DOHH2 (cell line): ENCODE measurements at regions not wholly inside any gene's neighbourhood (a gene's known extent, or its start where the extent isn't known, plus 50 kb on each side); places are given as distances from the start of the nearest gene placed in this dataset.

Source experiments
- H3F3A ChIP-seq: fragments of 200-600 bp; sonication (generic), shearing (Covaris generic); 2 replicates; pipeline ENCODE4 v1.6.0; 2016; ENCODE audit warnings: antibody characterized with exemption, mild to moderate bottlenecking; ENCODE audit not compliant: control insufficient read depth, insufficient read depth
- H3K27ac ChIP-seq: fragments of 200-600 bp; sonication (generic); 2 replicates; pipeline ENCODE4 v1.5.1; 2014; ENCODE audit warnings: low read depth, mild to moderate bottlenecking, low read length, moderate library complexity
- H3K27me3 ChIP-seq: fragments of 200-600 bp; sonication (generic); 2 replicates; pipeline ENCODE4 v1.6.1; 2014; ENCODE audit warnings: mild to moderate bottlenecking, low read length, mixed read lengths; ENCODE audit not compliant: control insufficient read depth
- H3K36me3 ChIP-seq: fragments of 200-600 bp; sonication (generic); 2 replicates; pipeline ENCODE4 v1.6.1; 2014; ENCODE audit warnings: mild to moderate bottlenecking, low read length, moderate library complexity, mixed read lengths; ENCODE audit not compliant: control insufficient read depth
- H3K4me1 ChIP-seq: fragments of 200-600 bp; sonication (generic); 2 replicates; pipeline ENCODE4 v1.6.1; 2014; ENCODE audit warnings: mild to moderate bottlenecking, low read length, mixed read lengths; ENCODE audit not compliant: control insufficient read depth
- H3K4me2 ChIP-seq: fragments of 200-600 bp; sonication (generic); 2 replicates; pipeline ENCODE4 v1.6.0; 2014; ENCODE audit warnings: mild to moderate bottlenecking, low read length, moderate library complexity
- H3K4me3 ChIP-seq: fragments of 200-600 bp; sonication (generic); 2 replicates; pipeline ENCODE4 v1.5.1; 2014; ENCODE audit warnings: mild to moderate bottlenecking, low read length, mixed read lengths
- H3K79me2 ChIP-seq: fragments of 200-600 bp; sonication (generic); 2 replicates; pipeline ENCODE4 v1.6.1; 2014; ENCODE audit warnings: mild to moderate bottlenecking, low read length, mixed read lengths; ENCODE audit not compliant: control insufficient read depth
- H3K9me2 ChIP-seq: fragments of 200-600 bp; sonication (generic); replicated peaks from 2 replicates; pipeline ENCODE4 v1.6.1; 2014; ENCODE audit warnings: mild to moderate bottlenecking, low read length, mixed read lengths; ENCODE audit not compliant: control insufficient read depth
- H3K9me3 ChIP-seq: fragments of 200-600 bp; sonication (generic); 2 replicates; pipeline ENCODE4 v1.6.1; 2014; ENCODE audit warnings: antibody characterized with exemption, low read length, mixed read lengths; ENCODE audit not compliant: control insufficient read depth, insufficient read depth
- H4K20me1 ChIP-seq: fragments of 200-600 bp; sonication (generic); 2 replicates; pipeline ENCODE4 v1.6.0; 2014; ENCODE audit warnings: low read depth, mild to moderate bottlenecking, antibody characterized with exemption, low read length, moderate library complexity; ENCODE audit not compliant: control insufficient read depth, insufficient read depth
- EZH2phosphoT487 ChIP-seq: fragments of 200-600 bp; sonication (generic); IDR thresholded peaks from 2 replicates; pipeline ENCODE4 v1.6.1; 2017; ENCODE audit warnings: borderline replicate concordance, mild to moderate bottlenecking, antibody characterized with exemption, low read length, moderate library complexity, mixed read lengths
- TF ChIP-seq, protein P1 (sequence below): fragments of 200-600 bp; sonication (generic); IDR thresholded peaks from one replicate; pipeline ENCODE4 v1.5.1; 2014; ENCODE audit warnings: antibody characterized with exemption, mild to moderate bottlenecking, low read depth, low read length; ENCODE audit not compliant: poor library complexity, severe bottlenecking

GRCh38 chr14:39912192-39913100, 480.2 kb upstream of the FBXO33 start:
- 0 out of 2 replicates have a peak, but pooled peaks cover 5% of the 10 kb centered on the region for H3K27me3 ChIP-seq
- no peaks in the 10 kb centered on the region for H3K36me3 ChIP-seq
- TF ChIP-seq, protein P1, sequence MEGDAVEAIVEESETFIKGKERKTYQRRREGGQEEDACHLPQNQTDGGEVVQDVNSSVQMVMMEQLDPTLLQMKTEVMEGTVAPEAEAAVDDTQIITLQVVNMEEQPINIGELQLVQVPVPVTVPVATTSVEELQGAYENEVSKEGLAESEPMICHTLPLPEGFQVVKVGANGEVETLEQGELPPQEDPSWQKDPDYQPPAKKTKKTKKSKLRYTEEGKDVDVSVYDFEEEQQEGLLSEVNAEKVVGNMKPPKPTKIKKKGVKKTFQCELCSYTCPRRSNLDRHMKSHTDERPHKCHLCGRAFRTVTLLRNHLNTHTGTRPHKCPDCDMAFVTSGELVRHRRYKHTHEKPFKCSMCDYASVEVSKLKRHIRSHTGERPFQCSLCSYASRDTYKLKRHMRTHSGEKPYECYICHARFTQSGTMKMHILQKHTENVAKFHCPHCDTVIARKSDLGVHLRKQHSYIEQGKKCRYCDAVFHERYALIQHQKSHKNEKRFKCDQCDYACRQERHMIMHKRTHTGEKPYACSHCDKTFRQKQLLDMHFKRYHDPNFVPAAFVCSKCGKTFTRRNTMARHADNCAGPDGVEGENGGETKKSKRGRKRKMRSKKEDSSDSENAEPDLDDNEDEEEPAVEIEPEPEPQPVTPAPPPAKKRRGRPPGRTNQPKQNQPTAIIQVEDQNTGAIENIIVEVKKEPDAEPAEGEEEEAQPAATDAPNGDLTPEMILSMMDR: no peak
- H3K27ac ChIP-seq: no peak overlapping the region
- H4K20me1 ChIP-seq: no peaks in the 10 kb centered on the region
- no peaks in the 10 kb centered on the region for H3K9me2 ChIP-seq
- no peaks in the 10 kb centered on the region for H3K4me1 ChIP-seq
- H3K4me3 ChIP-seq: no peak overlapping the region
- no peak overlapping the region for H3K4me2 ChIP-seq
- no peaks in the 10 kb centered on the region for H3K9me3 ChIP-seq
- no peaks in the 10 kb centered on the region for H3K79me2 ChIP-seq
- H3F3A ChIP-seq: no peaks in the 10 kb centered on the region

DNA sequence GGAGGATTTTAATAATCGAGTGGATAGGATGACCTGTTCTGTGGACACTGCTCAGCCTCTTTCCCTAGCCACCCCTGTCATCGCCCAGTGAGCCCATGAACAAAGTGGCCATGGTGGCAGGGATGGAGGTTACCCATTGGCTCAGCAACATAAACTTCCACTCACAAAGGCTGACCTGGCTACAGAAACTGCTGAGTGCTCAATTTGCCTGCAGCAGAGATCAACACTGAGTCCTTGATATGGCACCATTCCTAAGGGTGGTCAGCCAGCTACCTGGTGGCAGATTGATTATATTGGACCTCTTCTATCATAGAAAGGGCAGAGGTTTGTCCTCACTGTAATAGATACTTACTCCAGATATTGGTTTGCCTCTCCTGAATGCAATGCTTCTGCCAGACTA, 465.4 kb upstream of the FBXO33 start:
- H3K4me3 ChIP-seq: no peak overlapping the region
- H3K27ac ChIP-seq: no peak overlapping the region
- H3K4me1 ChIP-seq: no peaks in the 10 kb centered on the region
- H3K27me3 ChIP-seq: no peaks in the 10 kb centered on the region
- no peaks in the 10 kb centered on the region for H3K79me2 ChIP-seq
- no peaks in the 10 kb centered on the region for H3K9me2 ChIP-seq
- TF ChIP-seq, protein P1: no peak
- TF ChIP-seq EZH2phosphoT487: no peak
- no peaks in the 10 kb centered on the region for H3K36me3 ChIP-seq
- H3F3A ChIP-seq: no peaks in the 10 kb centered on the region
- H3K9me3 ChIP-seq: no peaks in the 10 kb centered on the region
- no peak overlapping the region for H3K4me2 ChIP-seq
- H4K20me1 ChIP-seq: no peaks in the 10 kb centered on the region

DNA sequence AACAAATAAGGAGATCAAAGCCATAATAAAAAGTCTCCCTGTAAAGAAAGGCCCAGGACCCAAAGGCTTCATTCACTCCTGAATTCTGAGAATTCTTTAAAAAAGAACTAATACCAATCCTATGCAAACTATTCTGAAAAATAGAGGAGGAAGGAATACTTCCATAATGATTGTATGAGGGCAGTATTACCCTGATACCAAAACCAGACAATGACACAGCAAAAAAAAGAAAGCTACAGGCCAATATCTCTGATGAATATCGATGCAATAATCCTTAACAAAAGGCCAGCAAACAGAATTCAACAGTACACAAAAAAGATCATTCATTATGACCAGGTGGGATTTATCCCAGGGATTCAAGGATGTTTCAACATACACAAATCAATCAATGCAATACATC, 457.8 kb upstream of the FBXO33 start:
- no peaks in the 10 kb centered on the region for H3K9me2 ChIP-seq
- no peak overlapping the region for H3K4me2 ChIP-seq
- H3K79me2 ChIP-seq: no peaks in the 10 kb centered on the region
- no peak overlapping the region for H3K4me3 ChIP-seq
- TF ChIP-seq, protein P1: no peak
- no peak for TF ChIP-seq EZH2phosphoT487
- H4K20me1 ChIP-seq: no peaks in the 10 kb centered on the region
- no peaks in the 10 kb centered on the region for H3K36me3 ChIP-seq
- no peaks in the 10 kb centered on the region for H3F3A ChIP-seq
- H3K4me1 ChIP-seq: no peaks in the 10 kb centered on the region
- H3K9me3 ChIP-seq: no peaks in the 10 kb centered on the region
- no peaks in the 10 kb centered on the region for H3K27me3 ChIP-seq
- no peak overlapping the region for H3K27ac ChIP-seq
